PC-3 (cell line): ENCODE measurements at regions not wholly inside any gene's neighbourhood (a gene's known extent, or its start where the extent isn't known, plus 50 kb on each side); places are given as distances from the start of the nearest gene placed in this dataset.

Source experiments
- ATAC-seq: fragments of 200-7000 bp; cut with Tn5 transposase; 2 replicates; pipeline ENCODE4 v1.9.1; 2020; ENCODE audit warnings: mild to moderate bottlenecking, moderate library complexity
- BruUV-seq: library from RNA; stranded (reverse); fragments of 400-500 nt; replicated peaks from 2 replicates; lab custom pipeline; 2021; lab: Mats Ljungman, UMichigan
- CTCF ChIA-PET: fragments of 300-600 bp; sonication (Branson Sonifier 250); formaldehyde crosslinking; loops from one replicate; lab custom pipeline; 2022; ENCODE audit warnings: antibody characterized with exemption; lab: Charles Lee
- POLR2A ChIA-PET: fragments of 300-600 bp; sonication (Branson Sonifier 250); formaldehyde crosslinking; loops from one replicate; lab custom pipeline; 2022; ENCODE audit warnings: antibody characterized with exemption; ENCODE audit not compliant: unreplicated experiment; lab: Charles Lee
- DNase-seq: peaks from one replicate; pipeline ENCODE4 v3.0.0-alpha.2; 2015
- H2AFZ ChIP-seq: fragments of 300-600 bp; sonication (generic); 2 replicates; pipeline ENCODE4 v1.6.0; 2016; ENCODE audit warnings: antibody characterized with exemption, low read length
- H3F3A ChIP-seq: fragments of 300-600 bp; sonication (generic); one replicate; pipeline ENCODE4 v1.6.0; 2017; ENCODE audit warnings: antibody characterized with exemption, low read length, control low read depth, mild to moderate bottlenecking; ENCODE audit not compliant: unreplicated experiment
- H3K27ac ChIP-seq: fragments of 300-600 bp; sonication (generic); 2 replicates; pipeline ENCODE4 v1.5.1; 2016; ENCODE audit warnings: mild to moderate bottlenecking, low read length
- H3K27me3 ChIP-seq: fragments of 300-600 bp; sonication (generic); 2 replicates; pipeline ENCODE4 v1.6.1; 2016; ENCODE audit warnings: low read length, mixed read lengths
- H3K36me3 ChIP-seq: fragments of 300-600 bp; sonication (generic); 2 replicates; pipeline ENCODE4 v1.6.1; 2016; ENCODE audit warnings: low read depth, mixed run types, low read length, mixed read lengths
- H3K4me1 ChIP-seq: fragments of 300-600 bp; sonication (generic); 2 replicates; pipeline ENCODE4 v1.5.1; 2016; ENCODE audit warnings: low read length; ENCODE audit not compliant: insufficient read depth
- H3K4me2 ChIP-seq: fragments of 300-600 bp; sonication (generic); 2 replicates; pipeline ENCODE4 v1.6.0; 2016; ENCODE audit warnings: low read length
- H3K4me3 ChIP-seq: fragments of 300-600 bp; sonication (generic); 2 replicates; pipeline ENCODE4 v1.5.1; 2016; ENCODE audit warnings: mild to moderate bottlenecking, low read length, mixed read lengths
- H3K79me2 ChIP-seq: fragments of 300-600 bp; sonication (generic); 2 replicates; pipeline ENCODE4 v1.6.1; 2017; ENCODE audit warnings: low read length, mixed read lengths
- H3K9ac ChIP-seq: fragments of 300-600 bp; sonication (generic); 2 replicates; pipeline ENCODE4 v1.6.0; 2016; ENCODE audit warnings: mild to moderate bottlenecking, low read length
- H3K9me2 ChIP-seq: fragments of 300-600 bp; sonication (generic); replicated peaks from 2 replicates; pipeline ENCODE4 v1.6.1; 2016; ENCODE audit warnings: mixed run types, low read length, mixed read lengths
- H3K9me3 ChIP-seq: fragments of 300-600 bp; sonication (generic); 2 replicates; pipeline ENCODE4 v1.6.1; 2016; ENCODE audit warnings: low read length, mixed read lengths
- H4K20me1 ChIP-seq: fragments of 300-600 bp; sonication (generic); 2 replicates; pipeline ENCODE4 v1.6.1; 2016; ENCODE audit warnings: low read length, mixed read lengths
- CTCF ChIP-seq: fragments of 300-600 bp; sonication (generic); conservative IDR thresholded peaks from 2 replicates; pipeline ENCODE4 v1.5.1; 2017; ENCODE audit warnings: antibody characterized with exemption, low read depth, mild to moderate bottlenecking, low read length
- EZH2 ChIP-seq: fragments of 300-600 bp; sonication (generic); IDR thresholded peaks from one replicate; pipeline ENCODE4 v1.6.1; 2017; ENCODE audit warnings: antibody characterized with exemption, mild to moderate bottlenecking, low read length; ENCODE audit not compliant: unreplicated experiment
- EZH2phosphoT487 ChIP-seq: fragments of 300-600 bp; sonication (generic); IDR thresholded peaks from 2 replicates; pipeline ENCODE4 v1.6.1; 2018; ENCODE audit warnings: mild to moderate bottlenecking, antibody characterized with exemption, low read length, borderline replicate concordance
- intact Hi-C: fragments of 100-400 bp; cut with micrococcal nuclease; formaldehyde crosslinking; loops from 2 replicates; pipeline ENCODE4 v1.9.0; 2023

- Histone ChIP-seq H3K9me3 (no peaks in the 10 kb centered on the region), H2AFZ (no peak overlapping the region), H4K20me1 (no peaks in the 10 kb centered on the region), H3K36me3 (no peaks in the 10 kb centered on the region), H3K4me1 (no peaks in the 10 kb centered on the region), H3K9me2 (no peaks in the 10 kb centered on the region), H3K4me2 (no peak overlapping the region), H3K9ac (no peak overlapping the region), H3K27ac (no peak overlapping the region), H3K4me3 (no peak overlapping the region), H3F3A (no peaks in the 10 kb centered on the region), H3K27me3 (peaks cover 29% of the 10 kb centered on the region), H3K79me2 (no peaks in the 10 kb centered on the region)
- no peak for TF ChIP-seq CTCF
- TF ChIP-seq EZH2: no peak
- no peak for TF ChIP-seq EZH2phosphoT487
- BruUV-seq: no TSS peak
- POLR2A ChIA-PET: no interaction called here
- intact Hi-C loops: no loop called here
- ATAC-seq (no peak), DNase-seq (no peak)
- CTCF ChIA-PET: no interaction called here
Observed at GRCh38 chr13:111622051-111622531, 301.6 kb downstream of the TEX29 start.

- no peaks in the 10 kb centered on the region for H3K9me2 ChIP-seq
- TF ChIP-seq EZH2phosphoT487 (no peak), CTCF (no peak), EZH2 (no peak)
- no peak overlapping the region for H3K9ac ChIP-seq
- H3K79me2 ChIP-seq: no peaks in the 10 kb centered on the region
- no peaks in the 10 kb centered on the region for H3F3A ChIP-seq
- H3K4me3 ChIP-seq: no peak overlapping the region
- no peak overlapping the region for H3K27ac ChIP-seq
- ATAC-seq (no peak), DNase-seq (no peak)
- no peak overlapping the region for H2AFZ ChIP-seq
- ChIA-PET POLR2A (no interaction called here), CTCF (no interaction called here)
- no peaks in the 10 kb centered on the region for H4K20me1 ChIP-seq
- intact Hi-C loops: no loop called here
- H3K27me3 ChIP-seq: peaks cover 31% of the 10 kb centered on the region
- H3K4me2 ChIP-seq: no peak overlapping the region
- H3K9me3 ChIP-seq: no peaks in the 10 kb centered on the region
- BruUV-seq: no TSS peak
- H3K4me1 ChIP-seq: no peaks in the 10 kb centered on the region
- no peaks in the 10 kb centered on the region for H3K36me3 ChIP-seq
Observed at GRCh38 chr13:111623208-111623607, 302.8 kb downstream of the TEX29 start.

GRCh38 chr13:111623743-111624505 is 303.5 kb downstream of the TEX29 start:
- no peak overlapping the region for H3K27ac ChIP-seq
- no peaks in the 10 kb centered on the region for H4K20me1 ChIP-seq
- no peaks in the 10 kb centered on the region for H3K9me3 ChIP-seq
- no TSS peak for BruUV-seq
- no peak overlapping the region for H3K4me3 ChIP-seq
- no peaks in the 10 kb centered on the region for H3K36me3 ChIP-seq
- no peak for TF ChIP-seq CTCF
- TF ChIP-seq EZH2: no peak
- no peak for TF ChIP-seq EZH2phosphoT487
- CTCF ChIA-PET: no interaction called here
- H3F3A ChIP-seq: no peaks in the 10 kb centered on the region
- no peaks in the 10 kb centered on the region for H3K4me1 ChIP-seq
- H3K9me2 ChIP-seq: no peaks in the 10 kb centered on the region
- H3K79me2 ChIP-seq: no peaks in the 10 kb centered on the region
- H3K4me2 ChIP-seq: no peak overlapping the region
- POLR2A ChIA-PET: no interaction called here
- ATAC-seq (no peak), DNase-seq (no peak)
- H2AFZ ChIP-seq: no peak overlapping the region
- H3K27me3 ChIP-seq: peaks cover 34% of the 10 kb centered on the region
- intact Hi-C loops: no loop called here
- no peak overlapping the region for H3K9ac ChIP-seq
